IPS DF 6.9 (cell line): ENCODE measurements at regions not wholly inside any gene's neighbourhood (a gene's known extent, or its start where the extent isn't known, plus 50 kb on each side); places are given as distances from the start of the nearest gene placed in this dataset.
"Not testable (repeated sequence)": the region's sequence is repeated elsewhere in the genome, so short reads cannot be mapped to it uniquely, and the experiment has no call there.

Experiments
- DNase-seq: peaks from one replicate; pipeline ENCODE4 v3.0.0-alpha.2; 2013; ENCODE audit warnings: low read depth, low spot score
- H3K27ac ChIP-seq: one replicate; pipeline ENCODE4 v1.5.1; 2013; ENCODE audit warnings: low read length, control low read depth
- H3K27me3 ChIP-seq: 2 replicates; pipeline ENCODE4 v1.6.1; 2013; ENCODE audit warnings: mild to moderate bottlenecking, low read length; ENCODE audit not compliant: control insufficient read depth, insufficient read depth
- H3K36me3 ChIP-seq: 2 replicates; pipeline ENCODE4 v1.6.1; 2013; ENCODE audit warnings: low read length; ENCODE audit not compliant: control insufficient read depth, insufficient read depth
- H3K4me1 ChIP-seq: 2 replicates; pipeline ENCODE4 v1.6.1; 2013; ENCODE audit warnings: low read length; ENCODE audit not compliant: control insufficient read depth, insufficient read depth
- H3K4me3 ChIP-seq: 2 replicates; pipeline ENCODE4 v1.5.1; 2013; ENCODE audit warnings: mild to moderate bottlenecking, low read length
- H3K9me3 ChIP-seq: 2 replicates; pipeline ENCODE4 v1.6.1; 2013; ENCODE audit warnings: low read length, inconsistent platforms; ENCODE audit not compliant: control insufficient read depth, insufficient read depth
- WGBS: extraction: QIAGEN DNeasy Blood & Tissue Kit; methylation state at CpG from one replicate; pipeline ENCODE4 v1.1.7; 2013; ENCODE audit warnings: mixed read lengths, missing lambda C conversion rate; ENCODE audit not compliant: insufficient read length, insufficient coverage; 5-methylcytosine and 5-hydroxymethylcytosine counted together

DNA sequence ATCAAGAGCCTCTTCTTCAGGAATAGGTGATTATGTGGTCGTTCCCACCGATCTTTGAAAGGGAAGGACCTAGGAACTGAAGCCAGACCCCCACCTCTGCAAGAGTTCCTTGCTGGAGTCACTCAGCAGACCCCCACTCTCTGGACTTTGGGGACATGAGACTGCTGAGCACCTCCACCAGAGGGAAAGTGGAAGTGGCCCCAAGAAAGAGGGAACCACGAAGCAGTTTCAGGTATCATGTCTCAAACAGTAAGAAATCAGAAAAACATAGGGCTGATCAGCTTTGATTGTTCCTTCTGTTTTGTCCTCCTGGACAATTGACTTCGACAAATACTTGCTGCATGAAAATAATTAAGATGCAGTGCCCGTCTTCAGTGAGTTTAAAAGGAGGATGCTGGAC, 84.2 kb upstream of the ADORA2B start:
- H3K36me3 ChIP-seq, H3K27ac ChIP-seq, DNase-seq, H3K4me1 ChIP-seq, H3K27me3 ChIP-seq, H3K4me3 ChIP-seq, H3K9me3 ChIP-seq: not testable (repeated sequence)
- WGBS, result no CpG with 5 or more reads among the region's 5 CpGs

DNA sequence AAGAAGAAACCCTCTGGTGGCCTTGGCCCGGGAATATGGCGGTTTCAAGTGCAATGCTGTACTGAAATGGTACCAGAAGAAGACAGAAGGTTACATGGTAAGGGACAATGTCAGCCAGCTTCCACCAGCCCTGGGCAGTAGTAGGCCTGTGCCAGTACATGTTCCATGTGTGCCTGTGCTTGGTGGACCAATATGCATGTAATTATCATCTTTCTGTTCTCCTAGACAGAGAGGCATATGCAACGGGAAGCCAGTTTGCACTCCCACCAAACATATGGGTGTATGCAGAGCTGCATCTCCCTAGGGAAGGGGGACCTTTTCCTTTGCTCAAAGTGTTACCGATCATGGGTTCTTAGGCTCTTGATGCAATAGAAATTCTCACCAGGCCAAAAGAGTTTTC, 80.9 kb upstream of the ADORA2B start:
- not testable (repeated sequence) for H3K36me3 ChIP-seq, H3K4me3 ChIP-seq, H3K27ac ChIP-seq, H3K27me3 ChIP-seq, H3K9me3 ChIP-seq, H3K4me1 ChIP-seq, DNase-seq
- no CpG with 5 or more reads among the region's 4 CpGs for WGBS

- not testable (repeated sequence) for H3K27ac ChIP-seq, DNase-seq, H3K4me1 ChIP-seq, H3K27me3 ChIP-seq, H3K4me3 ChIP-seq, H3K9me3 ChIP-seq, H3K36me3 ChIP-seq
- WGBS, result no CpG with 5 or more reads among the region's 4 CpGs
Measured at GRCh38 chr17:15864472-15864871, 80.5 kb upstream of the ADORA2B start.

GRCh38 chr17:15866015-15866414, 78.9 kb upstream of the ADORA2B start:
- not testable (repeated sequence) for DNase-seq, H3K9me3 ChIP-seq, H3K4me1 ChIP-seq, H3K36me3 ChIP-seq, H3K27ac ChIP-seq, H3K27me3 ChIP-seq, H3K4me3 ChIP-seq
- no CpG with 5 or more reads among the region's 3 CpGs for WGBS

DNA sequence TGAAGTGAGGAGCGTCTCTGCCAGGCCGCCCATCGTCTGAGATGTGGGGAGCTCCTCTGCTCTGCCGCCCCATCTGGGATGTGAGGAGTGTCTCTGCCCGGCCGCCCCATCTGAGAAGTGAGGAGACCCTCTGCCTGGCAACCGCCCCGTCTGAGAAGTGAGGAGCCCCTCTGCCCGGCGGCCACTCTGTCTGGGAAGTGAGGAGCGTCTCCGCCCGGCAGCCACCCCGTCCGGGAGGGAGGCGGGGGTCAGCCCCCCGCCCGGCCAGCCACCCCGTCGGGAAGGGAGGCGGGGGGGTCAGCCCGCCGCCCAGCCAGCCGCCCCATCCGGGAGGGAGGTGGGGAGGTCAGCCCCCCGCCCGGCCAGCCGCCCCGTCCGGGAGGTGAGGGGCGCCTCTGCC, 77.6 kb upstream of the ADORA2B start:
- not testable (repeated sequence) for H3K27me3 ChIP-seq, H3K4me1 ChIP-seq, H3K36me3 ChIP-seq, H3K27ac ChIP-seq, H3K4me3 ChIP-seq, H3K9me3 ChIP-seq, DNase-seq
- no CpG with 5 or more reads among the region's 31 CpGs for WGBS

DNA sequence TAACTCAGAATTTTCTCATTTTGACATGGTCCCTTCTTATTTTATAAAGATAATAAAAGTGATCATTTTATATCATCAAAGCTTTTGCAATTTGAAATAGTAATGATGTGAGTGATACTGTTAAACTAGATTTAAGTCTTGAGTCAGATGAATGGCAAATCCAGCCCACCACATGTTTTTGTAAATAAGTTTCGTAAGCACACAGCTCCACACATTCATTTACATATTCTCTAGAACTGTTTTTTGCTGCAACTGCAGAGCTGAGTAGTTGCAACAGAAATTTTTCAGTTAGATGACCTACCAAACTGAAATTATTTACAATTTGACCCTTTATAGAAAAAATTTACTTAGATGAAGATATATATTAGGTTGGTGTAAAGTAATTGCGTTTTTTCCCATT, 75.1 kb upstream of the ADORA2B start:
- not testable (repeated sequence) for DNase-seq, H3K9me3 ChIP-seq, H3K4me1 ChIP-seq, H3K4me3 ChIP-seq, H3K36me3 ChIP-seq, H3K27me3 ChIP-seq, H3K27ac ChIP-seq
- no CpG with 5 or more reads among the region's 2 CpGs for WGBS

DNA sequence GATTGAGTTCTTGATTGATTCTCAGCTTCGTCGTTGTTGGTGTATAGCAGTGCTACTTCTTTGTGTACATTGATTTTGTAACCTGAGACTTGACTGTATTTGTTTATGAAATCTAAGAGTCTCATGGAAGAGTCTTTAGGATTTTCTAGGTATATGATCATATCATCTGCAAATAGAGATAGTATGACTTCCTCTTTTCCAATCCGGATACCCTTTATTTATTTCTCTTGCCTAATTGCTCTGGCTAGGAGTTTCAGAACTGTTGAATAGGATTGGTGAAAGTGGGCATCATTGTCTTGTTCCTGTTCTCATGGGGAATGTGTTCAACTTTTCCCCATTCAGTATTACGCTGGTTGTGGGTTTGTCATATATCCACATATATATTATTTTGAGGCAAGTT, 72.3 kb upstream of the ADORA2B start:
- not testable (repeated sequence) for H3K9me3 ChIP-seq, DNase-seq, H3K36me3 ChIP-seq, H3K4me3 ChIP-seq, H3K27me3 ChIP-seq, H3K27ac ChIP-seq, H3K4me1 ChIP-seq
- whole genome bisulfite sequencing, result no CpG with 5 or more reads among the region's 4 CpGs

DNA sequence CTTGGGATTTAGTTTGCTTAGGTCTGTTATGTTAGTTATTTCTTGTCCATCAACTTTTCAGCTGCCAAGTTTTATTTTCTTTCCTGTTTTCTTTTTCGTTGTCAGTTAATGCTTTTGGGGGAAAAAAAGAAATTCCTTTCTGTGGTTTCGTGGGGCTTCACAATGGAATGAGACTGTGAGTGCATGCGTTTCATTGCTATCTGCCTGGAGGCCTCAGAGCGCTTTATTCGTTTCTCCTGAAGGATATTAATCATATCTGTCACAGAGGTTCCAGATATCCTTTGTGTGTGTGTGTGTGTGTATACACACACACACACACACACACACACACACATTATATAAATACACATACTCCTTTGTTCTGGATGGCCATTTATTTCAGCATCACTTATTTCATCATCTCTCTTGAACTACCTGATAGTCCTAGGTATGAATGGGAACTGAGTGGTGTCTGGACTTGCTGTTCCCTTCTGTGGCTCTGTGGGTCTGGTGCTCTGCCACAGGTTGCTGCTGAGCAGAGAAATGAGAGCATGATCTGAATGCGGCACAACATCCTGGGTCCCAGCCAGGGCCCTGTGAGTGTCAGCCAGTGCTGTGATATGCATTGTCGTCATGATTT, 66.9 kb upstream of the ADORA2B start:
- no CpG with 5 or more reads among the region's 7 CpGs for WGBS
- not testable (repeated sequence) for H3K27ac ChIP-seq, H3K9me3 ChIP-seq, H3K27me3 ChIP-seq, H3K4me3 ChIP-seq, H3K4me1 ChIP-seq, H3K36me3 ChIP-seq, DNase-seq

DNA sequence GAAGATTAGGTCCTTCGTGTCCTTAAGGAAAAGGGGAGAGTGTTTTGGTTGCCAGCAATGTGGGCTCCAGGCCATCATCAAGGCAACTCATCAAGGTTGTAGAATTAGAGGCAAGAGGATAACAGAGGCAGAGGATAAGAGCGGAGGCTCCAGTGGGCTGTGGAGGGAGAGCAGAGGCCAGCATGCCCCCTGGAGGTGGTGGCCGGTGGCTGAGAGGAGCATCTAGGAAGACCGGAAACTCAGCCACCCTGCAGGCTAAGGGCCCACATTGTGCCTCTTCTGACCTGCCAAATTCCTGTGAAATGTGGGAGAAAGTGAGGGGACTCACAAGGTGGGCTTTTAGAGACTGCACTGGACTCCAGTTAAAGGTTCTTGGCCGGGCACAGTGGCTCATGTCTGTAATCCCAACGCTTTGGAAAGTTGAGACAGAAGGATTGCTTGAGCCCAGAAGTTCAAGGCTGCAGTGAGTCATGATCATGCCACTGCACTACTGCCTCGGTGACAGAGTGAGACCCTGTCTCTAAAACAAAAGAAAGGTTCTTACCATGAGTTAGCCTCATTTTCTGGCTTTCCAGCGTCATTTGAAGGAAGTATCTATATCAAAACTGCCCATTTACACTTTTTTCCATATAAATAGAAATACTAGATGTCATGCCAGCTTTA, 62.7 kb upstream of the ADORA2B start:
- H3K27ac ChIP-seq, result no peak overlapping the region
- no peaks in the 10 kb centered on the region for H3K9me3 ChIP-seq
- H3K36me3 ChIP-seq, result no peaks in the 10 kb centered on the region
- no peak overlapping the region for H3K4me3 ChIP-seq
- no peaks in the 10 kb centered on the region for H3K27me3 ChIP-seq
- no CpG with 5 or more reads among the region's 8 CpGs for WGBS
- H3K4me1 ChIP-seq, result peaks cover 1% of the 10 kb centered on the region; the same call in 1 of the 2 replicates
- DNase-seq, result peak; percentile 31

GRCh38 chr17:15882777-15883176, 62.2 kb upstream of the ADORA2B start:
- no CpG with 5 or more reads among the region's 4 CpGs for WGBS
- DNase-seq, result no peak
- H3K4me1 ChIP-seq, result peaks cover 1% of the 10 kb centered on the region; the same call in 1 of the 2 replicates

GRCh38 chr17:15883617-15884111, 61.3 kb upstream of the ADORA2B start:
- H3K4me1 ChIP-seq, result peaks cover 1% of the 10 kb centered on the region; the same call in 1 of the 2 replicates
- H3K4me3 ChIP-seq, result no peak overlapping the region
- DNase-seq, result no peak
- H3K27ac ChIP-seq, result no peak overlapping the region
- no peaks in the 10 kb centered on the region for H3K36me3 ChIP-seq
- no CpG with 5 or more reads among the region's 8 CpGs for WGBS
- no peaks in the 10 kb centered on the region for H3K27me3 ChIP-seq
- no peaks in the 10 kb centered on the region for H3K9me3 ChIP-seq

More at GRCh38 chr17:15882777-15883176, 62.2 kb upstream of the ADORA2B start:
- H3K27ac ChIP-seq, result no peak overlapping the region
- H3K36me3 ChIP-seq, result no peaks in the 10 kb centered on the region
- H3K9me3 ChIP-seq, result no peaks in the 10 kb centered on the region
- no peaks in the 10 kb centered on the region for H3K27me3 ChIP-seq
- H3K4me3 ChIP-seq, result no peak overlapping the region
